Breast epithelium (tissue), 4 donors: ENCODE measurements at regions not wholly inside any gene's neighbourhood (a gene's known extent, or its start where the extent isn't known, plus 50 kb on each side); places are given as distances from the start of the nearest gene placed in this dataset.
"Not testable (repeated sequence)": the region's sequence is repeated elsewhere in the genome, so short reads cannot be mapped to it uniquely, and the experiment has no call there.

Source experiments
- DNase-seq, 2 donors: peaks; one replicate each; pipeline ENCODE4 v3.0.0-alpha.2; 2019; ENCODE audit warnings: low spot score in 2 of 2
- H3K27ac ChIP-seq, 2 donors: fragments of 200-600 bp; sonication (generic) in 1 of 2; one replicate each; pipeline ENCODE4 v1.5.1; 2016 to 2019; ENCODE audit warnings: mild to moderate bottlenecking in 1 of 2
- H3K27me3 ChIP-seq, 2 donors: fragments of 200-600 bp; sonication (generic) in 1 of 2; one replicate each; pipeline versions ENCODE4 v1.5.1 to v1.6.0; 2017 to 2019; ENCODE audit warnings: control low read depth in 1 of 2, mild to moderate bottlenecking in 1 of 2
- H3K36me3 ChIP-seq: fragments of 200-600 bp; one replicate; pipeline ENCODE4 v1.5.1; 2019
- H3K4me1 ChIP-seq, 2 donors: fragments of 200-600 bp; sonication (generic); one replicate each; pipeline ENCODE4 v1.5.1; 2016 to 2019; ENCODE audit warnings: control low read depth in 1 of 2
- H3K4me3 ChIP-seq, 3 donors: fragments of 200-600 bp; sonication (generic); 1 replicate in 2 of 3; 2 replicates in 1 of 3; pipeline ENCODE4 v1.5.1; 2016 to 2019; ENCODE audit warnings: mild to moderate bottlenecking in 3 of 3, moderate library complexity in 2 of 3
- H3K9me3 ChIP-seq, 2 donors: fragments of 200-600 bp; sonication (generic) in 1 of 2; one replicate each; pipeline ENCODE4 v1.5.1; 2016 to 2019; ENCODE audit warnings: control low read depth in 1 of 2
- POLR2A ChIP-seq: fragments of 450-650 bp; IDR thresholded peaks from one replicate; pipeline ENCODE4 v1.6.1; 2016; ENCODE audit warnings: antibody characterized with exemption, mild to moderate bottlenecking, moderate library complexity
- POLR2AphosphoS5 ChIP-seq, 3 donors: sonication (generic); formaldehyde crosslinking; IDR thresholded peaks; one replicate each; pipeline ENCODE4 v1.6.1; 2017; ENCODE audit warnings: antibody characterized with exemption in 3 of 3
- intact Hi-C: fragments of 100-400 bp; cut with DNase I; formaldehyde crosslinking; loops from one replicate; pipeline ENCODE4 v1.15.1; 2023; ENCODE audit warnings: low total_unique reads
- TF ChIP-seq, protein P1 (sequence below), 3 donors: fragments of 450-650 bp; IDR thresholded peaks; one replicate each; pipeline ENCODE4 v1.5.1; 2016 to 2017; ENCODE audit warnings: antibody characterized with exemption in 3 of 3, mild to moderate bottlenecking in 3 of 3, moderate library complexity in 3 of 3

DNA sequence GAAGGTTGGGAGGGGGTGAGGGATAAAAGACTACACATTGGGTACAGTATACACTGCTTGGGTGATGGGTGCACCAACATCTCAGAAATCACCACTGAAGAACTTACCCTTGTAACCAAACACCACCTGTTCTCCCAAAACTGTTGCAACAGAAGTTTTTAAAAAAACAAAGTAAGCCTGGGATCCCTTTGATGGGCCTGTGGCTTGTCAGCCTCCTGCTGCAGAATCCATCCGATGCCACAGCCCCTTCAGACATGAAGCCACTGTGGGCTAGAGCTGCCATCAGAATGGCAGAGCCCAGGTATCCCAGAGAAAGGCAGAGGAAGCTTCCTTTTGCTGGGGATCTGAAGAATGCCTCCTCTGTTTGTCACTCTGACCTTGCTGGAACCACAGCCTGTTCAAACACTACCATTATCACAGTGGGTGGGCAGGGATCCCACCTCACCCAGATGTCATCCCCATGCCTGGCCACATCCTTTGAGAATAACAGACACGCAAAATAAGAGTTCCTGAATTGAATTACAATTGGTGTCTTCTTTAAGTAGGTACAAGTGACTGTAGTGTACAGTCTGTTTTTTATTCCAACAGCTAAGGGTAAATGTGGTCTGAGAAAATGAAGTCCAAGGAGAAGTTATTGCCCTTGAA is 78.1 kb upstream of the DIRAS2 start:
- no peaks in the 10 kb centered on the region for H3K27me3 ChIP-seq
- DNase-seq: no peak
- intact Hi-C loops: no loop called here
- no peaks in the 10 kb centered on the region for H3K36me3 ChIP-seq
- H3K27ac ChIP-seq: no peak overlapping the region
- H3K4me1 ChIP-seq: no peaks in the 10 kb centered on the region
- H3K4me3 ChIP-seq: no peak overlapping the region
- TF ChIP-seq POLR2A (no peak), POLR2AphosphoS5 (IDR thresholded peaks at IDR 0.05) (no peak)
- TF ChIP-seq, protein P1, sequence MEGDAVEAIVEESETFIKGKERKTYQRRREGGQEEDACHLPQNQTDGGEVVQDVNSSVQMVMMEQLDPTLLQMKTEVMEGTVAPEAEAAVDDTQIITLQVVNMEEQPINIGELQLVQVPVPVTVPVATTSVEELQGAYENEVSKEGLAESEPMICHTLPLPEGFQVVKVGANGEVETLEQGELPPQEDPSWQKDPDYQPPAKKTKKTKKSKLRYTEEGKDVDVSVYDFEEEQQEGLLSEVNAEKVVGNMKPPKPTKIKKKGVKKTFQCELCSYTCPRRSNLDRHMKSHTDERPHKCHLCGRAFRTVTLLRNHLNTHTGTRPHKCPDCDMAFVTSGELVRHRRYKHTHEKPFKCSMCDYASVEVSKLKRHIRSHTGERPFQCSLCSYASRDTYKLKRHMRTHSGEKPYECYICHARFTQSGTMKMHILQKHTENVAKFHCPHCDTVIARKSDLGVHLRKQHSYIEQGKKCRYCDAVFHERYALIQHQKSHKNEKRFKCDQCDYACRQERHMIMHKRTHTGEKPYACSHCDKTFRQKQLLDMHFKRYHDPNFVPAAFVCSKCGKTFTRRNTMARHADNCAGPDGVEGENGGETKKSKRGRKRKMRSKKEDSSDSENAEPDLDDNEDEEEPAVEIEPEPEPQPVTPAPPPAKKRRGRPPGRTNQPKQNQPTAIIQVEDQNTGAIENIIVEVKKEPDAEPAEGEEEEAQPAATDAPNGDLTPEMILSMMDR (IDR thresholded peaks at IDR 0.05): no peak
- H3K9me3 ChIP-seq: no peaks in the 10 kb centered on the region

GRCh38 chr9:90706230-90706629 is 63.6 kb upstream of the DIRAS2 start:
- Histone ChIP-seq H3K9me3 (no peaks in the 10 kb centered on the region), H3K36me3 (no peaks in the 10 kb centered on the region), H3K4me1 (no peaks in the 10 kb centered on the region), H3K4me3 (no peak overlapping the region), H3K27ac (no peak overlapping the region), H3K27me3 (no peaks in the 10 kb centered on the region)
- intact Hi-C loops: no loop called here
- no peak for DNase-seq
- TF ChIP-seq POLR2AphosphoS5 (IDR thresholded peaks at IDR 0.05) (no peak), POLR2A (no peak)
- TF ChIP-seq, protein P1 (IDR thresholded peaks at IDR 0.05): no peak

GRCh38 chr9:90702441-90702955 is 59.9 kb upstream of the DIRAS2 start:
- intact Hi-C loops: no loop called here
- Histone ChIP-seq H3K27me3 (no peaks in the 10 kb centered on the region), H3K4me1 (no peaks in the 10 kb centered on the region), H3K27ac (no peak overlapping the region), H3K9me3 (no peaks in the 10 kb centered on the region), H3K36me3 (no peaks in the 10 kb centered on the region), H3K4me3 (no peak overlapping the region)
- DNase-seq: no peak
- TF ChIP-seq, protein P1 (IDR thresholded peaks at IDR 0.05): no peak
- TF ChIP-seq POLR2A (no peak), POLR2AphosphoS5 (IDR thresholded peaks at IDR 0.05) (no peak)

GRCh38 chr9:90698871-90699440 is 56.3 kb upstream of the DIRAS2 start:
- no peak overlapping the region for H3K27ac ChIP-seq
- no peaks in the 10 kb centered on the region for H3K27me3 ChIP-seq
- intact Hi-C loops: no loop called here
- no peak overlapping the region for H3K4me3 ChIP-seq
- no peak for DNase-seq
- H3K36me3 ChIP-seq: no peaks in the 10 kb centered on the region
- H3K4me1 ChIP-seq: no peaks in the 10 kb centered on the region
- no peak for TF ChIP-seq POLR2A
- TF ChIP-seq POLR2AphosphoS5 (IDR thresholded peaks at IDR 0.05): no peak
- TF ChIP-seq, protein P1 (IDR thresholded peaks at IDR 0.05): no peak
- no peaks in the 10 kb centered on the region for H3K9me3 ChIP-seq

DNA sequence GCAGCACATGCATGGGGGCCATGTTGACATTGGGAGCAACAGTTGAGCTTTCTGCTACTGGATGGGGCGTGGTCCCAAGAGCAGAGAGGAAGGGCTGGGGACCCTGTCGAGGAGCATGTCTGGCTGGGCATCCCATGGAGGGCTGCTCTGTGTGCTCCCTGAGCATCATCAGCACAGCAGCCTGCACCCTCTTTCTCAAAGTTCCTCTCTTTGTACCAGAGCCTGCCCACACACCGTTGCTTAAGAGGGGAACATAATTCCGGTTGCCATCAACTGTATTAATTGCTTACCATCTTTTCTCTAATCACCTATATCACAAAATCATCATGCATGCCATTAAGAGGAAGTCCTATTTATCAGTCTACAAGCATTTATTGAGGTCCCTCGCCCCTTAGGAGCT is 55.2 kb upstream of the DIRAS2 start:
- no peaks in the 10 kb centered on the region for H3K4me1 ChIP-seq
- H3K4me3 ChIP-seq: no peak overlapping the region
- H3K27me3 ChIP-seq: no peaks in the 10 kb centered on the region
- no peak overlapping the region for H3K27ac ChIP-seq
- TF ChIP-seq POLR2AphosphoS5 (IDR thresholded peaks at IDR 0.05) (no peak), POLR2A (no peak)
- TF ChIP-seq, protein P1 (IDR thresholded peaks at IDR 0.05): no peak
- H3K36me3 ChIP-seq: no peaks in the 10 kb centered on the region
- DNase-seq: no peak
- H3K9me3 ChIP-seq: no peaks in the 10 kb centered on the region
- intact Hi-C loops: no loop called here

DNA sequence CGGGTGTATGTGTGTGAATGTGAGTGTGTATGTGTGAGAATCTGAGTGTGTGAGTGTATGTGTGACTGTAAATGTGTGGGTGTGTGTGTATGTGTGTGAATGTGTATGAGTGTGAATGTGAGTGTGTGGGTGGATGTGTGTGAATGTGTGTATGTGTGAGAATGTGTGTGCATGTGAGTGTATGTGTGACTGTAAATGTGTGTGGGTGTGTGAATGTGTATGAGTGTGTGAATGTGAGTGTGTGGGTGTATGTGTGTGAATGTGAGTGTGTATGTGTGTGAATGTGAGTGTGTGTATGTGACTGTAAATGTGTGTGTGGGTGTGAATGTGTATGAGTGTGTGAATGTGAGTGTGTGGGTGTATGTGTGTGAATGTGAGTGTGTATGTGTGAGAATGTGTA is 51.6 kb upstream of the DIRAS2 start:
- H3K27ac ChIP-seq, H3K36me3 ChIP-seq, H3K27me3 ChIP-seq, H3K9me3 ChIP-seq, H3K4me1 ChIP-seq, H3K4me3 ChIP-seq, DNase-seq, intact Hi-C loops: not testable (repeated sequence)
